IMR-90 (cell line): ENCODE measurements at regions not wholly inside any gene's neighbourhood (a gene's known extent, or its start where the extent isn't known, plus 50 kb on each side); places are given as distances from the start of the nearest gene placed in this dataset.

ENCODE experiments used
- ATAC-seq: fragments of 200-7000 bp; cut with Tn5 transposase; 2 replicates; pipeline ENCODE4 v1.9.1; 2020; ENCODE audit warnings: low read depth, mild to moderate bottlenecking, moderate library complexity
- BruUV-seq: library from RNA; stranded (reverse); fragments of 400-500 nt; replicated peaks from 2 replicates; lab custom pipeline; 2021; lab: Mats Ljungman, UMichigan
- CTCF ChIA-PET: fragments of 300-600 bp; formaldehyde crosslinking; extraction: SDS; loops from one replicate; lab custom pipeline; 2021; ENCODE audit warnings: antibody characterized with exemption; lab: Yijun Ruan, JAX
- POLR2A ChIA-PET: fragments of 300-600 bp; sonication (Branson Sonifier 250); formaldehyde crosslinking; loops from one replicate; lab custom pipeline; 2022; ENCODE audit warnings: antibody characterized with exemption; ENCODE audit not compliant: unreplicated experiment; lab: Charles Lee
- DNase-seq: peaks from one replicate; pipeline ENCODE4 v3.0.0; 2013
- H2AFZ ChIP-seq: replicated peaks from 2 replicates; pipeline ENCODE3; 2013; ENCODE audit warnings: low read length, mild to moderate bottlenecking; ENCODE audit not compliant: poor library complexity
- H2AK5ac ChIP-seq: 2 replicates; pipeline ENCODE4 v1.6.1; 2013; ENCODE audit warnings: low read depth, low read length, inconsistent platforms
- H2AK9ac ChIP-seq: replicated peaks from 2 replicates; pipeline ENCODE3; 2013; ENCODE audit warnings: mild to moderate bottlenecking, low read depth, low read length, moderate library complexity; ENCODE audit not compliant: poor library complexity
- H2BK120ac ChIP-seq: 2 replicates; pipeline ENCODE4 v1.6.1; 2013; ENCODE audit warnings: low read depth, low read length, inconsistent platforms
- H2BK15ac ChIP-seq: 3 replicates; pipeline ENCODE4 v1.6.1; 2013; ENCODE audit warnings: low read depth, low read length, inconsistent platforms
- H2BK20ac ChIP-seq: 2 replicates; pipeline ENCODE4 v1.6.1; 2013; ENCODE audit warnings: low read depth, mild to moderate bottlenecking, inconsistent platforms, low read length, moderate library complexity
- H2BK5ac ChIP-seq: 2 replicates; pipeline ENCODE4 v1.6.1; 2013; ENCODE audit warnings: mild to moderate bottlenecking, low read depth, low read length, inconsistent platforms; ENCODE audit not compliant: poor library complexity, severe bottlenecking
- H3K14ac ChIP-seq: replicated peaks from 2 replicates; pipeline ENCODE4 v1.6.1; 2013; ENCODE audit warnings: low read depth, low read length, inconsistent platforms
- H3K18ac ChIP-seq: 2 replicates; pipeline ENCODE4 v1.6.1; 2013; ENCODE audit warnings: low read depth, low read length, control low read depth
- H3K23ac ChIP-seq: 2 replicates; pipeline ENCODE4 v1.6.1; 2013; ENCODE audit warnings: low read depth, low read length, inconsistent platforms
- H3K27ac ChIP-seq: 2 replicates; pipeline ENCODE4 v1.5.1; 2013; ENCODE audit warnings: mild to moderate bottlenecking, control low read depth, low read length; ENCODE audit not compliant: insufficient read depth
- H3K27me3 ChIP-seq: 2 replicates; pipeline ENCODE4 v1.6.1; 2013; ENCODE audit warnings: low read length; ENCODE audit not compliant: control insufficient read depth, insufficient read depth
- H3K36me3 ChIP-seq: 2 replicates; pipeline ENCODE4 v1.6.1; 2013; ENCODE audit warnings: low read length, mixed read lengths; ENCODE audit not compliant: control insufficient read depth, insufficient read depth
- H3K4ac ChIP-seq: 2 replicates; pipeline ENCODE4 v1.6.1; 2013; ENCODE audit warnings: low read depth, low read length, inconsistent platforms
- H3K4me1 ChIP-seq: 2 replicates; pipeline ENCODE4 v1.6.1; 2013; ENCODE audit warnings: low read length, mixed read lengths; ENCODE audit not compliant: control insufficient read depth, insufficient read depth
- H3K4me2 ChIP-seq: 2 replicates; pipeline ENCODE4 v1.6.1; 2013; ENCODE audit warnings: low read depth, mild to moderate bottlenecking, control low read depth, low read length, moderate library complexity
- H3K4me3 ChIP-seq: 2 replicates; pipeline ENCODE4 v1.5.1; 2013; ENCODE audit warnings: low read depth, mild to moderate bottlenecking, control low read depth, low read length, moderate library complexity; ENCODE audit not compliant: insufficient read depth
- H3K56ac ChIP-seq: 2 replicates; pipeline ENCODE4 v1.6.1; 2013; ENCODE audit warnings: low read length, inconsistent platforms; ENCODE audit not compliant: insufficient read depth; ENCODE audit errors: extremely low read depth
- H3K79me1 ChIP-seq, 2 experiments: 2 replicates each; pipeline ENCODE4 v1.6.1; 2013; ENCODE audit warnings: low read length in 2 of 2, inconsistent platforms in 1 of 2, low read depth in 1 of 2
- H3K9ac ChIP-seq: 2 replicates; pipeline ENCODE4 v1.6.1; 2013; ENCODE audit warnings: low read depth, low read length, control low read depth
- H3K9me1 ChIP-seq: 2 replicates; pipeline ENCODE4 v1.6.1; 2013; ENCODE audit warnings: low read length, inconsistent platforms; ENCODE audit not compliant: insufficient read depth
- H3K9me3 ChIP-seq: 2 replicates; pipeline ENCODE4 v1.6.1; 2013; ENCODE audit warnings: low read length; ENCODE audit not compliant: control insufficient read depth, insufficient read depth
- H4K20me1 ChIP-seq: 2 replicates; pipeline ENCODE4 v1.6.1; 2013; ENCODE audit warnings: low read length, inconsistent platforms; ENCODE audit not compliant: insufficient read depth
- H4K5ac ChIP-seq: 2 replicates; pipeline ENCODE4 v1.6.1; 2013; ENCODE audit warnings: mild to moderate bottlenecking, low read depth, low read length, control low read depth
- H4K8ac ChIP-seq, 2 experiments: 2 replicates each; pipeline ENCODE4 v1.6.1; 2013; ENCODE audit warnings: low read depth in 2 of 2, low read length in 2 of 2, control low read depth in 1 of 2, inconsistent platforms in 1 of 2
- H4K91ac ChIP-seq: 2 replicates; pipeline ENCODE4 v1.6.1; 2013; ENCODE audit warnings: low read depth, low read length, inconsistent platforms; ENCODE audit not compliant: insufficient read depth
- BHLHE40 ChIP-seq: fragments of 150-350 bp; IDR thresholded peaks from 2 replicates; pipeline ENCODE4 v1.6.1; 2016; ENCODE audit warnings: mild to moderate bottlenecking, low read depth, low read length
- ELK1 ChIP-seq: fragments of 150-350 bp; IDR thresholded peaks from 2 replicates; pipeline ENCODE4 v1.6.1; 2016; ENCODE audit warnings: low read depth, mild to moderate bottlenecking, low read length, moderate library complexity, borderline replicate concordance
- FOS ChIP-seq: fragments of 150-350 bp; IDR thresholded peaks from 2 replicates; pipeline ENCODE4 v1.6.1; 2016; ENCODE audit warnings: low read depth, low read length
- MAZ ChIP-seq: IDR thresholded peaks from 2 replicates; pipeline ENCODE4 v1.6.1; 2012; ENCODE audit warnings: low read depth, mild to moderate bottlenecking, low read length, improper control_type of control experiment, moderate library complexity, borderline replicate concordance
- NFE2L2 ChIP-seq: fragments of 150-350 bp; IDR thresholded peaks from 2 replicates; pipeline ENCODE4 v1.6.1; 2016; ENCODE audit warnings: low read depth, mild to moderate bottlenecking, low read length
- RAD21 ChIP-seq: IDR thresholded peaks from 2 replicates; pipeline ENCODE4 v1.6.1; 2012; ENCODE audit warnings: low read length, improper control_type of control experiment
- USF2 ChIP-seq: fragments of 150-350 bp; IDR thresholded peaks from 2 replicates; pipeline ENCODE4 v1.6.1; 2017; ENCODE audit warnings: mild to moderate bottlenecking, antibody characterized with exemption, low read length, low read depth
- WGBS, 2 experiments: methylation state at CpG; one replicate each; pipeline versions ENCODE4 v1.1.5 to v1.1.7; 2013; ENCODE audit warnings: missing lambda C conversion rate in 2 of 2; ENCODE audit not compliant: insufficient read length in 1 of 2; ENCODE audit errors: extremely low coverage in 2 of 2; 5-methylcytosine and 5-hydroxymethylcytosine counted together
- dilution Hi-C: fragments of 300-500 bp; cut with HindIII; formaldehyde crosslinking; loops from one replicate; pipeline ENCODE4 v1.14.3; 2018; ENCODE audit warnings: low sequenced_read_pairs; ENCODE audit not compliant: unreplicated experiment
- in situ Hi-C: fragments of 300-500 bp; cut with MboI; formaldehyde crosslinking; loops from 3 replicates; pipeline ENCODE4 v1.14.3; 2019; ENCODE audit warnings: low sequenced_read_pairs, inconsistent platforms, mixed read lengths
- intact Hi-C: fragments of 100-400 bp; cut with micrococcal nuclease; formaldehyde crosslinking; loops from 2 replicates; pipeline ENCODE4 v1.10.0; 2022

DNA sequence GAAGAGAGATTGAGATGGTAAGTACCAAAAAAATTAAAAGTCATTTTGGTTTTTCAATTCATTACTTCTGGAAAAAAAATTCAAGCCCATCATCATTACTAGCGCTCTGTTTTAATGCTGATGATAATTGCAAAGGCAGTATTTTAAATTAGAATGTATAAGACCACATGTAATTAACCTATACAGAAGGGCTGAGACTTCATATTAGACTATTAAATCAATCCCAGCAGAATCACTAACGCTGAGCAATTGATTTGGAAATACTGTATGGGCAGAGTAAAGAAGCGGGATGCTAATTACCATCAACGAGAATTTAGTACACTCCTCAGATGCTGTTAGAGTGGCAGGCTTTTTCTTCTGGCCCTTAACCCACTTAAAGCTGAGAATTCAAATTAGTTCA, 165.0 kb downstream of the SLC4A3 start:
- Histone ChIP-seq H4K5ac (no peak overlapping the region), H3K27me3 (peaks cover 2% of the 10 kb centered on the region; the same call in 1 of the 2 replicates), H3K4me1 (no peaks in the 10 kb centered on the region), H2BK20ac (no peak overlapping the region), H4K8ac (no peak overlapping the region), H3K9me3 (no peaks in the 10 kb centered on the region), H4K91ac (no peak overlapping the region), H3K4ac (no peak overlapping the region), H3K14ac (no peak overlapping the region), H4K20me1 (no peaks in the 10 kb centered on the region), H3K36me3 (no peaks in the 10 kb centered on the region), H3K27ac (no peak overlapping the region), H2AFZ (no peak overlapping the region), H2BK5ac (no peak overlapping the region), H3K9me1 (no peaks in the 10 kb centered on the region), H3K56ac (no peak overlapping the region), H3K79me1 (no peaks in the 10 kb centered on the region), H2AK5ac (no peak overlapping the region), H3K23ac (no peak overlapping the region), H2AK9ac (no peak overlapping the region), H3K18ac (no peak overlapping the region), H3K4me2 (no peak overlapping the region), H3K9ac (no peak overlapping the region), H2BK120ac (no peak overlapping the region), H2BK15ac (no peak overlapping the region), H3K4me3 (no peak overlapping the region)
- ATAC-seq: no peak
- no peak for DNase-seq
- dilution Hi-C loops: no loop called here
- ChIA-PET CTCF (no interaction called here), POLR2A (no interaction called here)
- BruUV-seq: no TSS peak
- TF ChIP-seq USF2 (no peak), RAD21 (no peak), NFE2L2 (no peak), MAZ (no peak), BHLHE40 (no peak), ELK1 (no peak), FOS (no peak)
- no CpG with 5 or more reads among the region's 4 CpGs for WGBS, 2 experiments
- in situ Hi-C loops: no loop called here
- intact Hi-C loops: no loop called here
